NB4 (cell line): ENCODE measurements at regions not wholly inside any gene's neighbourhood (a gene's known extent, or its start where the extent isn't known, plus 50 kb on each side); places are given as distances from the start of the nearest gene placed in this dataset.

Experiments
- CTCF ChIP-seq: IDR thresholded peaks from one replicate; pipeline ENCODE4 v1.5.1; 2012; ENCODE audit warnings: low read depth, low read length
- MAX ChIP-seq: IDR thresholded peaks from 2 replicates; pipeline ENCODE4 v1.6.1; 2011; ENCODE audit warnings: low read depth, low read length
- POLR2A ChIP-seq: IDR thresholded peaks from 2 replicates; pipeline ENCODE4 v1.6.1; 2011; ENCODE audit warnings: mild to moderate bottlenecking; ENCODE audit not compliant: insufficient read length; ENCODE audit errors: extremely low read depth

GRCh38 chr11:121869478-121869877, 246.5 kb downstream of the BLID start:
- no peak for TF ChIP-seq CTCF
- no peak for TF ChIP-seq POLR2A
- TF ChIP-seq MAX: no peak
